H9 (cell line): ENCODE measurements at regions not wholly inside any gene's neighbourhood (a gene's known extent, or its start where the extent isn't known, plus 50 kb on each side); places are given as distances from the start of the nearest gene placed in this dataset.

ENCODE experiments used
- DNase-seq: peaks from one replicate; pipeline ENCODE4 v3.0.0-alpha.2; 2017
- H2AFZ ChIP-seq: one replicate; pipeline ENCODE4 v1.6.1; 2013; ENCODE audit warnings: mild to moderate bottlenecking, low read length, control low read depth, moderate library complexity
- H2AK5ac ChIP-seq: 2 replicates; pipeline ENCODE4 v1.6.1; 2013; ENCODE audit warnings: low read length, control low read depth, mixed read lengths; ENCODE audit not compliant: insufficient read length
- H2BK120ac ChIP-seq: one replicate; pipeline ENCODE4 v1.6.1; 2013; ENCODE audit warnings: low read depth, mild to moderate bottlenecking, low read length, control low read depth, inconsistent platforms; ENCODE audit not compliant: poor library complexity, severe bottlenecking
- H2BK12ac ChIP-seq: 2 replicates; pipeline ENCODE4 v1.6.1; 2013; ENCODE audit warnings: low read length, control low read depth, mixed read lengths, low read depth; ENCODE audit not compliant: insufficient read length
- H2BK15ac ChIP-seq: 2 replicates; pipeline ENCODE4 v1.6.1; 2013; ENCODE audit warnings: low read depth, low read length, control low read depth
- H2BK20ac ChIP-seq: one replicate; pipeline ENCODE4 v1.6.1; 2013; ENCODE audit warnings: low read depth, mild to moderate bottlenecking, low read length, control low read depth, inconsistent platforms; ENCODE audit not compliant: poor library complexity, severe bottlenecking
- H2BK5ac ChIP-seq: 2 replicates; pipeline ENCODE4 v1.6.1; 2013; ENCODE audit warnings: low read length, control low read depth, mixed read lengths; ENCODE audit not compliant: insufficient read length
- H3K14ac ChIP-seq: 2 replicates; pipeline ENCODE4 v1.6.1; 2013; ENCODE audit warnings: low read length, control low read depth; ENCODE audit not compliant: insufficient read depth
- H3K18ac ChIP-seq: 2 replicates; pipeline ENCODE4 v1.6.1; 2013; ENCODE audit warnings: low read depth, mild to moderate bottlenecking, mixed read lengths, low read length, control low read depth; ENCODE audit not compliant: insufficient read length
- H3K23ac ChIP-seq: 2 replicates; pipeline ENCODE4 v1.6.1; 2013; ENCODE audit warnings: low read length, control low read depth, mixed read lengths, low read depth; ENCODE audit not compliant: insufficient read length
- H3K23me2 ChIP-seq: 2 replicates; pipeline ENCODE4 v1.6.1; 2013; ENCODE audit warnings: low read depth, mild to moderate bottlenecking, mixed read lengths, low read length, control low read depth; ENCODE audit not compliant: insufficient read length, poor library complexity, severe bottlenecking
- H3K27ac ChIP-seq: 2 replicates; pipeline ENCODE4 v1.5.1; 2013; ENCODE audit warnings: low read length, control low read depth, mixed read lengths, low read depth; ENCODE audit not compliant: insufficient read length
- H3K27me3 ChIP-seq: 2 replicates; pipeline ENCODE4 v1.6.1; 2013; ENCODE audit warnings: low read length, control low read depth, inconsistent platforms; ENCODE audit not compliant: insufficient read depth
- H3K4ac ChIP-seq: 2 replicates; pipeline ENCODE4 v1.6.1; 2013; ENCODE audit warnings: low read depth, mild to moderate bottlenecking, control low read depth, inconsistent platforms, low read length, moderate library complexity
- H3K4me1 ChIP-seq: 2 replicates; pipeline ENCODE4 v1.6.1; 2013; ENCODE audit warnings: low read length, control low read depth, inconsistent platforms; ENCODE audit not compliant: insufficient read depth
- H3K4me2 ChIP-seq: 2 replicates; pipeline ENCODE4 v1.6.1; 2013; ENCODE audit warnings: low read length, control low read depth, mixed read lengths; ENCODE audit not compliant: insufficient read length, insufficient read depth
- H3K56ac ChIP-seq: 2 replicates; pipeline ENCODE4 v1.6.1; 2013; ENCODE audit warnings: low read depth, mild to moderate bottlenecking, mixed read lengths, low read length, control low read depth; ENCODE audit not compliant: insufficient read length
- H3K79me1 ChIP-seq: 2 replicates; pipeline ENCODE4 v1.6.1; 2013; ENCODE audit warnings: low read depth, mild to moderate bottlenecking, moderate library complexity, low read length, control low read depth, inconsistent platforms; ENCODE audit not compliant: insufficient read depth, poor library complexity, severe bottlenecking
- H3K79me2 ChIP-seq: 2 replicates; pipeline ENCODE4 v1.6.1; 2013; ENCODE audit warnings: low read length, control low read depth, inconsistent platforms; ENCODE audit not compliant: insufficient read depth
- H3K9ac ChIP-seq: 2 replicates; pipeline ENCODE4 v1.6.1; 2013; ENCODE audit warnings: low read length, control low read depth, mixed read lengths; ENCODE audit not compliant: insufficient read length; ENCODE audit errors: extremely low read depth
- H3K9me3 ChIP-seq: one replicate; pipeline ENCODE4 v1.6.1; 2013; ENCODE audit warnings: low read depth, low read length, inconsistent platforms; ENCODE audit not compliant: control insufficient read depth
- H3T11ph ChIP-seq: one replicate; pipeline ENCODE4 v1.6.1; 2013; ENCODE audit warnings: mild to moderate bottlenecking, low read length, control low read depth, inconsistent platforms
- H4K20me1 ChIP-seq: one replicate; pipeline ENCODE4 v1.6.1; 2013; ENCODE audit not compliant: control insufficient read depth, insufficient read length, insufficient read depth
- H4K5ac ChIP-seq: 2 replicates; pipeline ENCODE4 v1.6.1; 2013; ENCODE audit warnings: low read depth, mild to moderate bottlenecking, mixed read lengths, low read length, control low read depth; ENCODE audit not compliant: insufficient read length
- H4K8ac ChIP-seq: replicated peaks from 2 replicates; pipeline ENCODE4 v1.6.1; 2013; ENCODE audit warnings: low read length, control low read depth, mixed read lengths, low read depth; ENCODE audit not compliant: insufficient read length
- H4K91ac ChIP-seq: 2 replicates; pipeline ENCODE4 v1.6.1; 2013; ENCODE audit warnings: low read depth, mild to moderate bottlenecking, moderate library complexity, mixed read lengths, low read length, control low read depth; ENCODE audit not compliant: insufficient read length
- H3K27ac Mint-ChIP-seq, 3 experiments: 2 replicates in 2 of 3; 3 replicates in 1 of 3; pipeline ENCODE4 v1.8.0; 2020 to 2021; ENCODE audit warnings: mixed read lengths in 3 of 3, mild to moderate bottlenecking in 1 of 3, moderate library complexity in 1 of 3
- H3K27me3 Mint-ChIP-seq: 2 replicates; pipeline ENCODE4 v1.8.0; 2021; ENCODE audit warnings: low read depth, mild to moderate bottlenecking, moderate library complexity, mixed read lengths
- H3K36me3 Mint-ChIP-seq, 3 experiments: 2 replicates in 2 of 3; 3 replicates in 1 of 3; pipeline ENCODE4 v1.8.0; 2020 to 2021; ENCODE audit warnings: low read depth in 3 of 3, mixed read lengths in 3 of 3; ENCODE audit not compliant: insufficient read depth in 1 of 3
- H3K4me1 Mint-ChIP-seq, 2 experiments: 2 replicates each; pipeline ENCODE4 v1.8.0; 2020; ENCODE audit warnings: mixed read lengths in 2 of 2
- H3K4me3 Mint-ChIP-seq, 2 experiments: 2 replicates in 1 of 2; 3 replicates in 1 of 2; pipeline ENCODE4 v1.8.0; 2020 to 2021; ENCODE audit warnings: mild to moderate bottlenecking in 2 of 2, mixed read lengths in 2 of 2, moderate library complexity in 1 of 2
- H3K9me3 Mint-ChIP-seq, 2 experiments: 2 replicates in 1 of 2; 3 replicates in 1 of 2; pipeline ENCODE4 v1.8.0; 2020; ENCODE audit warnings: mild to moderate bottlenecking in 2 of 2, mixed read lengths in 2 of 2, moderate library complexity in 1 of 2
- CTCF ChIP-seq: fragments of 200-600 bp; sonication (generic); conservative IDR thresholded peaks from 3 replicates; pipeline ENCODE4 v1.8.0; 2021; ENCODE audit warnings: antibody characterized with exemption, mild to moderate bottlenecking
- WGBS: extraction: QIAGEN DNeasy Blood & Tissue Kit; methylation state at CpG from one replicate; pipeline ENCODE4 v1.1.7; 2013; ENCODE audit warnings: missing lambda C conversion rate, low lambda C conversion rate, mixed read lengths; ENCODE audit not compliant: insufficient read length; ENCODE audit errors: extremely low coverage; 5-methylcytosine and 5-hydroxymethylcytosine counted together

DNA sequence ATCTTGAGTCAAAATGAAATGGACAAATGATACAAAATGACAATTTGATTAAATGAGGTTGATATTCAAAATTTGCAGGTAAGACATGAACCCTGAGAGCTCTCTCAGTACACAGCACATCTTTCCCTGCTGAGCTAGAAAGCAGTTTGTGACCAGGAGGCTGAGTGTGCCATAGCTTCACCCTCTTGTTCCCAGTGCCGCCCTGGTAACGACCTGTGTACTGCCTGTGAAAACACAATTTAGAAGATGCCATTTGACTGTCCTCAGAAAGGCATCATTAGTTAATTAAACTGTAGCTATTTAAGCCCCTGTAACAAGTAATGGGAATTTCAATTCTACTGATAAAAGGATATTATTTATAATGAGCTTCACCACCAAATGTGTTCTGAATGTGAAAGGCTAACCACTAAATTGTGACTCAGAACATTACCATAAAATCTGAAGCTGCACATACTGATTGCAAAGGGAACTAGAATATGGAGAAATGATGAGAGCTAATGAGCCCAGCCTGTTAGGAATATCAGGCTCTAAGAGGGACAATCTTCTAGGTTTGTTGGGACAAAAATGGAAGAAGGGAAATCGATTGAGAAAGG, 212.9 kb upstream of the ARPP21 start:
- H3K27me3 Mint-ChIP-seq, result no peaks in the 10 kb centered on the region
- H3K4me3 Mint-ChIP-seq, result no peak overlapping the region
- no CpG with 5 or more reads among the region's 3 CpGs for WGBS
- DNase-seq, result no peak
- H3K14ac ChIP-seq, result no peak overlapping the region
- H3K27me3 ChIP-seq, result no peaks in the 10 kb centered on the region
- no peak overlapping the region for H3T11ph ChIP-seq
- no peak overlapping the region for H4K8ac ChIP-seq
- no peaks in the 10 kb centered on the region for H3K9me3 ChIP-seq
- no peaks in the 10 kb centered on the region for H4K20me1 ChIP-seq
- no peak overlapping the region for H2AK5ac ChIP-seq
- H3K4ac ChIP-seq, result no peak overlapping the region
- no peak overlapping the region for H2BK20ac ChIP-seq
- H3K56ac ChIP-seq, result no peak overlapping the region
- no peaks in the 10 kb centered on the region for H3K79me2 ChIP-seq
- no peak overlapping the region for H2BK5ac ChIP-seq
- no peak overlapping the region for H3K9ac ChIP-seq
- no peaks in the 10 kb centered on the region for H3K9me3 Mint-ChIP-seq
- H3K4me1 ChIP-seq, result no peaks in the 10 kb centered on the region
- H2AFZ ChIP-seq, result no peak overlapping the region
- H3K18ac ChIP-seq, result no peak overlapping the region
- no peaks in the 10 kb centered on the region for H3K79me1 ChIP-seq
- H3K36me3 Mint-ChIP-seq, result no peaks in the 10 kb centered on the region
- no peak overlapping the region for H3K4me2 ChIP-seq
- TF ChIP-seq CTCF, result no peak
- H3K23me2 ChIP-seq, result no peaks in the 10 kb centered on the region
- no peak overlapping the region for H2BK120ac ChIP-seq
- no peak overlapping the region for H4K91ac ChIP-seq
- no peak overlapping the region for H4K5ac ChIP-seq
- H3K23ac ChIP-seq, result no peak overlapping the region
- no peak overlapping the region for H2BK15ac ChIP-seq
- no peak overlapping the region for H2BK12ac ChIP-seq
- no peak overlapping the region for H3K27ac ChIP-seq
- H3K4me1 Mint-ChIP-seq, result no peaks in the 10 kb centered on the region
- H3K27ac Mint-ChIP-seq, result no peak overlapping the region
